ENCODE measurements at regions not wholly inside any gene's neighbourhood (a gene's known extent, or its start where the extent isn't known, plus 50 kb on each side); places are given as distances from the start of the nearest gene placed in this dataset.
"Not testable (repeated sequence)": the region's sequence is repeated elsewhere in the genome, so short reads cannot be mapped to it uniquely, and the experiment has no call there.

DNA sequence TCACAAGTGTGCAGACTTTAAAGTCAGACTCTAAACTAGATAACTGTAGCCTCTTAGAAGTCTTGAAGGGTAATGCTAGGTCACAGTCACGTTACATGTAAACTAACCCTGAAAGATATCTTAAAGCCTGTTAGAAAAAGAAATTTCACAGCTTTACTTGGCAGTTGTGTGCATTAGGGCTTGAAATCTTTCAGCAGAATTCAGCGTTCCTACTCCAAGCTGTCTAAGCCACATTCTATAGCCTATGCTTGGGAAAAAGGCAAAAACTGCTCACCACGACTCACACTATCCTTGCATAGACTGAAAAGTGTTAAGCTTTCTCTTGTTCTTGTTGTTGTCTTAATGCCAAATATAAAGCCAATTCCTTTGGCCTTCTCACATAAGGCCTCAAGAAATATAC lies 338.0 kb upstream of the SASH1 start:
- no peaks in the 10 kb centered on the region for H3K27me3 ChIP-seq (ENCODE audit: low read length)
- H4K20me1 ChIP-seq (ENCODE audit: insufficient read depth, low read depth, low read length) = no peaks in the 10 kb centered on the region

GRCh38 chr6:148005806-148006205 lies 336.8 kb upstream of the SASH1 start:
- H3K4me2 ChIP-seq (ENCODE audit: low read depth, low read length, poor library complexity, severe bottlenecking) = no peak overlapping the region
- no peaks in the 10 kb centered on the region for H3K27me3 ChIP-seq (ENCODE audit: low read length)

More for the DNA sequence above, 338.0 kb upstream of the SASH1 start:
- H3K79me2 ChIP-seq (ENCODE audit: low read length) = no peaks in the 10 kb centered on the region
- H3K4me2 ChIP-seq (ENCODE audit: low read depth, low read length, poor library complexity, severe bottlenecking) = no peak overlapping the region
- no peak for DNase-seq
- no peaks in the 10 kb centered on the region for H3K9me2 ChIP-seq (replicated peaks; ENCODE audit: insufficient read depth, low read length)
- H3K9ac ChIP-seq (ENCODE audit: low read length) = no peak overlapping the region
- H3K4me3 ChIP-seq (ENCODE audit: low read length) = no peak overlapping the region
- no peak overlapping the region for H2AFZ ChIP-seq (ENCODE audit: low read length)
- H3K27ac ChIP-seq (ENCODE audit: low read length) = no peak overlapping the region
- H3K9me3 ChIP-seq (ENCODE audit: low read length) = no peaks in the 10 kb centered on the region
- H3K4me1 ChIP-seq (ENCODE audit: low read length) = no peaks in the 10 kb centered on the region
- no peaks in the 10 kb centered on the region for H3K36me3 ChIP-seq (ENCODE audit: insufficient read depth, low read length)

GRCh38 chr6:148010516-148010915 lies 332.1 kb upstream of the SASH1 start:
- H2AFZ ChIP-seq (ENCODE audit: low read length); H3K36me3 ChIP-seq (ENCODE audit: insufficient read depth, low read length); H4K20me1 ChIP-seq (ENCODE audit: insufficient read depth, low read depth, low read length): not testable (repeated sequence)

More at GRCh38 chr6:148005806-148006205, 336.8 kb upstream of the SASH1 start:
- no peak for DNase-seq
- H3K79me2 ChIP-seq (ENCODE audit: low read length) = no peaks in the 10 kb centered on the region
- no peaks in the 10 kb centered on the region for H3K9me2 ChIP-seq (replicated peaks; ENCODE audit: insufficient read depth, low read length)
- H3K36me3 ChIP-seq (ENCODE audit: insufficient read depth, low read length) = no peaks in the 10 kb centered on the region
- no peak overlapping the region for H2AFZ ChIP-seq (ENCODE audit: low read length)
- no peaks in the 10 kb centered on the region for H4K20me1 ChIP-seq (ENCODE audit: insufficient read depth, low read depth, low read length)
- H3K27ac ChIP-seq (ENCODE audit: low read length) = no peak overlapping the region
- H3K4me3 ChIP-seq (ENCODE audit: low read length) = no peak overlapping the region
- H3K9me3 ChIP-seq (ENCODE audit: low read length) = no peaks in the 10 kb centered on the region; the same call in 1 of the 2 replicates
- no peak overlapping the region for H3K9ac ChIP-seq (ENCODE audit: low read length)
- no peaks in the 10 kb centered on the region for H3K4me1 ChIP-seq (ENCODE audit: low read length)

GRCh38 chr6:148016013-148016412 lies 326.6 kb upstream of the SASH1 start:
- no peaks in the 10 kb centered on the region for H3K9me2 ChIP-seq (replicated peaks; ENCODE audit: insufficient read depth, low read length)
- H3K4me2 ChIP-seq (ENCODE audit: low read depth, low read length, poor library complexity, severe bottlenecking) = no peak overlapping the region
- H3K9ac ChIP-seq (ENCODE audit: low read length) = no peak overlapping the region
- no peaks in the 10 kb centered on the region for H3K79me2 ChIP-seq (ENCODE audit: low read length)
- H3K27ac ChIP-seq (ENCODE audit: low read length) = no peak overlapping the region
- DNase-seq = no peak
- no peak overlapping the region for H3K4me3 ChIP-seq (ENCODE audit: low read length)
- no peak overlapping the region for H2AFZ ChIP-seq (ENCODE audit: low read length)
- H3K4me1 ChIP-seq (ENCODE audit: low read length) = no peaks in the 10 kb centered on the region
- no peaks in the 10 kb centered on the region for H3K36me3 ChIP-seq (ENCODE audit: insufficient read depth, low read length)
- no peaks in the 10 kb centered on the region for H3K9me3 ChIP-seq (ENCODE audit: low read length)
- H3K27me3 ChIP-seq (ENCODE audit: low read length) = no peaks in the 10 kb centered on the region
- H4K20me1 ChIP-seq (ENCODE audit: insufficient read depth, low read depth, low read length) = no peaks in the 10 kb centered on the region

More at GRCh38 chr6:148010516-148010915, 332.1 kb upstream of the SASH1 start:
- not testable (repeated sequence) for H3K4me1 ChIP-seq (ENCODE audit: low read length); H3K9me3 ChIP-seq (ENCODE audit: low read length); H3K4me2 ChIP-seq (ENCODE audit: low read depth, low read length, poor library complexity, severe bottlenecking); H3K9me2 ChIP-seq (replicated peaks; ENCODE audit: insufficient read depth, low read length); H3K27me3 ChIP-seq (ENCODE audit: low read length); H3K9ac ChIP-seq (ENCODE audit: low read length); H3K79me2 ChIP-seq (ENCODE audit: low read length); H3K4me3 ChIP-seq (ENCODE audit: low read length); H3K27ac ChIP-seq (ENCODE audit: low read length)
- peak; percentile 19 for DNase-seq

- no peaks in the 10 kb centered on the region for H3K27me3 ChIP-seq (ENCODE audit: low read length)
- no peak for DNase-seq
- H3K9ac ChIP-seq (ENCODE audit: low read length) = no peak overlapping the region
- H3K9me3 ChIP-seq (ENCODE audit: low read length) = no peaks in the 10 kb centered on the region
- no peak overlapping the region for H3K4me3 ChIP-seq (ENCODE audit: low read length)
- H4K20me1 ChIP-seq (ENCODE audit: insufficient read depth, low read depth, low read length) = no peaks in the 10 kb centered on the region
- H3K36me3 ChIP-seq (ENCODE audit: insufficient read depth, low read length) = no peaks in the 10 kb centered on the region
- no peak overlapping the region for H3K4me2 ChIP-seq (ENCODE audit: low read depth, low read length, poor library complexity, severe bottlenecking)
- H2AFZ ChIP-seq (ENCODE audit: low read length) = no peak overlapping the region
- H3K9me2 ChIP-seq (replicated peaks; ENCODE audit: insufficient read depth, low read length) = no peaks in the 10 kb centered on the region
- H3K27ac ChIP-seq (ENCODE audit: low read length) = no peak overlapping the region
- no peaks in the 10 kb centered on the region for H3K79me2 ChIP-seq (ENCODE audit: low read length)
- no peaks in the 10 kb centered on the region for H3K4me1 ChIP-seq (ENCODE audit: low read length)
These were observed 321.5 kb upstream of the SASH1 start for GRCh38 chr6:148021165-148021564.

GRCh38 chr6:148021699-148022098 lies 320.9 kb upstream of the SASH1 start:
- Histone ChIP-seq H3K4me2 (ENCODE audit: low read depth, low read length, poor library complexity, severe bottlenecking) (no peak overlapping the region), H3K4me1 (ENCODE audit: low read length) (no peaks in the 10 kb centered on the region)

DNA sequence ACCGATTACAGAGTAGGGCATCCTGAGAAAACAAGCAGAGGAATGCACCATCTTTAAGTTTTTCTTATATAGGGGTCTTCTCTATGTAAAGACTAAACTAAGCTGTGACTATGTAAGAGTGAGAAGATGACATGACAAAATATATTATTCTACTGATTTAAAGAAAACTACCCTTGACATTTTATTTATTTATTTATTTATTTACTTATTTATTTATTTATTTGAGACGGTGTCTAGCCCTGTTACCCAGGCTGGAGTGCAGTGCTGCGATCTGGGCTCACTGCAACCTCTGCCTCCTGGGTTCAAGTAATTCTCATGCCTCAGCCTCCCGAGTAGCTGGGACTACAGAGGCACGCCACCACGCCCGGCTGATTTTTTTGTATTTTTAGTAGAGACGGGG lies 320.4 kb upstream of the SASH1 start:
- not testable (repeated sequence) for H3K27ac ChIP-seq (ENCODE audit: low read length); H3K9ac ChIP-seq (ENCODE audit: low read length); H3K79me2 ChIP-seq (ENCODE audit: low read length); H3K4me3 ChIP-seq (ENCODE audit: low read length); DNase-seq; H3K27me3 ChIP-seq (ENCODE audit: low read length); H3K9me2 ChIP-seq (replicated peaks; ENCODE audit: insufficient read depth, low read length); H3K36me3 ChIP-seq (ENCODE audit: insufficient read depth, low read length); H3K4me2 ChIP-seq (ENCODE audit: low read depth, low read length, poor library complexity, severe bottlenecking); H3K4me1 ChIP-seq (ENCODE audit: low read length); H4K20me1 ChIP-seq (ENCODE audit: insufficient read depth, low read depth, low read length); H3K9me3 ChIP-seq (ENCODE audit: low read length); H2AFZ ChIP-seq (ENCODE audit: low read length)

More at GRCh38 chr6:148021699-148022098, 320.9 kb upstream of the SASH1 start:
- H3K27me3 ChIP-seq (ENCODE audit: low read length) = no peaks in the 10 kb centered on the region
- H3K9me3 ChIP-seq (ENCODE audit: low read length) = no peaks in the 10 kb centered on the region
- no peak overlapping the region for H3K4me3 ChIP-seq (ENCODE audit: low read length)
- H3K9me2 ChIP-seq (replicated peaks; ENCODE audit: insufficient read depth, low read length) = no peaks in the 10 kb centered on the region
- H3K9ac ChIP-seq (ENCODE audit: low read length) = no peak overlapping the region
- H3K27ac ChIP-seq (ENCODE audit: low read length) = no peak overlapping the region
- H2AFZ ChIP-seq (ENCODE audit: low read length) = no peak overlapping the region
- no peak for DNase-seq
- H3K79me2 ChIP-seq (ENCODE audit: low read length) = no peaks in the 10 kb centered on the region
- H3K36me3 ChIP-seq (ENCODE audit: insufficient read depth, low read length) = no peaks in the 10 kb centered on the region
- no peaks in the 10 kb centered on the region for H4K20me1 ChIP-seq (ENCODE audit: insufficient read depth, low read depth, low read length)

- Histone ChIP-seq H4K20me1 (ENCODE audit: insufficient read depth, low read depth, low read length) (no peaks in the 10 kb centered on the region), H3K4me3 (ENCODE audit: low read length) (no peak overlapping the region), H3K9me2 (replicated peaks; ENCODE audit: insufficient read depth, low read length) (no peaks in the 10 kb centered on the region), H3K4me2 (ENCODE audit: low read depth, low read length, poor library complexity, severe bottlenecking) (no peak overlapping the region), H2AFZ (ENCODE audit: low read length) (no peak overlapping the region), H3K4me1 (ENCODE audit: low read length) (no peaks in the 10 kb centered on the region), H3K9ac (ENCODE audit: low read length) (no peak overlapping the region), H3K27ac (ENCODE audit: low read length) (no peak overlapping the region), H3K27me3 (ENCODE audit: low read length) (no peaks in the 10 kb centered on the region), H3K36me3 (ENCODE audit: insufficient read depth, low read length) (no peaks in the 10 kb centered on the region), H3K79me2 (ENCODE audit: low read length) (no peaks in the 10 kb centered on the region), H3K9me3 (ENCODE audit: low read length) (no peaks in the 10 kb centered on the region)
- DNase-seq = no peak
These were observed 315.4 kb upstream of the SASH1 start for GRCh38 chr6:148027201-148027600.

DNA sequence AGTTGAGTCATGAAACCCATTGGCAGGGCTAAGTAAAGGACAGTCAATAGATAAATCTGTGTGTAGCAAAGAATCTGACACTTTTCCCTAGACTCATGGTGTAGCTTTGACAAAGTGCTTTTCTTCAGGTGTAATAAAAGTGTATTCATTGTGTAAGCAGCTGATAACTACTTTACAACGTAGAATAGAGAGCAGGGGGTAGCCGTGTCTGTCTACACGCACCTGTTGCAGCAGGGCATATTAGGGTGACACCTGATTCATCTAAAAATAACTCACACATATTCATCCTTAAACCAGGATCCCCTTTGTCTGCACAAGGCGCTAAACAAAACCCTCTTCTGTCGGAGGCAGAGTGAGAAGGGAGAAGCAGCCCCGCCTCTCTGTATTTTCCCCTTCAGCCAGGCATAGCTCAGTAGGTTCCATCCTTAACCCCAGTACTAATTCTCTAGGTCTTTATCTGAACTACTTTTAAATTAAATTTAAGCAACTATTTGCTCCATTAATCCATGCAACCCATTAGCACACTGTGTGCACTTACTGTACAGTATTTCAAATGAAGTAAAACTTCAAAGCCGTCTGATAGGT lies 306.7 kb upstream of the SASH1 start:
- H3K9ac ChIP-seq (ENCODE audit: low read length) = no peak overlapping the region
- DNase-seq = no peak
- no peaks in the 10 kb centered on the region for H3K79me2 ChIP-seq (ENCODE audit: low read length)
- H3K4me3 ChIP-seq (ENCODE audit: low read length) = no peak overlapping the region
- H3K9me2 ChIP-seq (replicated peaks; ENCODE audit: insufficient read depth, low read length) = no peaks in the 10 kb centered on the region
- no peaks in the 10 kb centered on the region for H3K36me3 ChIP-seq (ENCODE audit: insufficient read depth, low read length)
- no peaks in the 10 kb centered on the region for H3K4me1 ChIP-seq (ENCODE audit: low read length)
- H3K9me3 ChIP-seq (ENCODE audit: low read length) = no peaks in the 10 kb centered on the region
- H2AFZ ChIP-seq (ENCODE audit: low read length) = no peak overlapping the region
- H3K27ac ChIP-seq (ENCODE audit: low read length) = no peak overlapping the region
- H3K4me2 ChIP-seq (ENCODE audit: low read depth, low read length, poor library complexity, severe bottlenecking) = no peak overlapping the region
- H3K27me3 ChIP-seq (ENCODE audit: low read length) = no peaks in the 10 kb centered on the region
- no peaks in the 10 kb centered on the region for H4K20me1 ChIP-seq (ENCODE audit: insufficient read depth, low read depth, low read length)
